SK-N-MC (cell line): ENCODE measurements at regions not wholly inside any gene's neighbourhood (a gene's known extent, or its start where the extent isn't known, plus 50 kb on each side); places are given as distances from the start of the nearest gene placed in this dataset.

Experiments used
- EZH2 ChIP-seq: fragments of 200-600 bp; sonication (generic); IDR thresholded peaks from one replicate; pipeline ENCODE4 v1.6.1; 2017; ENCODE audit warnings: antibody characterized with exemption
- FOXP2 ChIP-seq: optimal IDR thresholded peaks from 2 replicates; pipeline ENCODE3; 2011; ENCODE audit warnings: mild to moderate bottlenecking, moderate library complexity; ENCODE audit not compliant: insufficient read depth; ENCODE audit errors: extremely low read length, control extremely low read depth
- POLR2AphosphoS5 ChIP-seq: IDR thresholded peaks from 2 replicates; pipeline ENCODE4 v1.6.1; 2012; ENCODE audit warnings: mild to moderate bottlenecking, low read depth, low read length, borderline replicate concordance

- TF ChIP-seq POLR2AphosphoS5 (no peak), EZH2 (no peak), FOXP2 (no peak)
These were observed 879.9 kb downstream of the AMY1C start for GRCh38 chr1:104629589-104629988.
